ENCODE measurements at regions not wholly inside any gene's neighbourhood (a gene's known extent, or its start where the extent isn't known, plus 50 kb on each side); places are given as distances from the start of the nearest gene placed in this dataset.

- Histone ChIP-seq H3K4me3 (ENCODE audit: low read length) (no peak overlapping the region), H3K27ac (ENCODE audit: low read length) (peak overlapping the region; percentile 58), H4K20me1 (ENCODE audit: insufficient read depth, low read length) (no peaks in the 10 kb centered on the region), H3K4me2 (ENCODE audit: low read length) (no peak overlapping the region), H3K9me3 (ENCODE audit: insufficient read depth, low read length) (0 out of 2 replicates have a peak, but pooled peaks cover 4% of the 10 kb centered on the region), H3K36me3 (replicated peaks; ENCODE audit: low read depth, low read length) (peaks cover 6% of the 10 kb centered on the region), H3K4me1 (ENCODE audit: low read length) (peaks cover 49% of the 10 kb centered on the region), H3K9ac (ENCODE audit: low read length) (no peak overlapping the region), H2AFZ (ENCODE audit: low read depth, low read length) (peak overlapping the region; percentile 52; the same call in 1 of the 2 replicates), H3K79me2 (ENCODE audit: low read length) (no peaks in the 10 kb centered on the region), H3K27me3 (ENCODE audit: low read depth, low read length) (no peaks in the 10 kb centered on the region)
- TF ChIP-seq EZH2phosphoT487 (IDR thresholded peaks at IDR 0.05; ENCODE audit: low read depth) (no peak), CTCF (IDR thresholded peaks at IDR 0.05; ENCODE audit: low read depth, low read length) (no peak)
Observed at GRCh38 chrX:42944381-42944998, 166.5 kb upstream of the PPP1R2C start.

- peak overlapping the region; percentile 35 for H3K4me2 ChIP-seq (ENCODE audit: low read length)
- TF ChIP-seq CTCF (IDR thresholded peaks at IDR 0.05; ENCODE audit: low read depth, low read length) (no peak), EZH2phosphoT487 (IDR thresholded peaks at IDR 0.05; ENCODE audit: low read depth) (no peak)
- no peak overlapping the region for H3K4me3 ChIP-seq (ENCODE audit: low read length)
- H3K9me3 ChIP-seq (ENCODE audit: insufficient read depth, low read length): 0 out of 2 replicates have a peak, but pooled peaks cover 4% of the 10 kb centered on the region
- H3K79me2 ChIP-seq (ENCODE audit: low read length): no peaks in the 10 kb centered on the region
- H3K4me1 ChIP-seq (ENCODE audit: low read length): peaks cover 58% of the 10 kb centered on the region
- peak overlapping the region; percentile 29; the same call in 1 of the 2 replicates for H2AFZ ChIP-seq (ENCODE audit: low read depth, low read length)
- H4K20me1 ChIP-seq (ENCODE audit: insufficient read depth, low read length): no peaks in the 10 kb centered on the region
- peak overlapping the region; percentile 37 for H3K27ac ChIP-seq (ENCODE audit: low read length)
- H3K27me3 ChIP-seq (ENCODE audit: low read depth, low read length): no peaks in the 10 kb centered on the region
- H3K36me3 ChIP-seq (replicated peaks; ENCODE audit: low read depth, low read length): peaks cover 6% of the 10 kb centered on the region
- peak overlapping the region; percentile 8; the same call in 1 of the 2 replicates for H3K9ac ChIP-seq (ENCODE audit: low read length)
Observed at GRCh38 chrX:42946544-42947194, 168.7 kb upstream of the PPP1R2C start.

GRCh38 chrX:42948723-42949657 lies 171.0 kb upstream of the PPP1R2C start:
- TF ChIP-seq EZH2phosphoT487 (IDR thresholded peaks at IDR 0.05; ENCODE audit: low read depth) (no peak), CTCF (IDR thresholded peaks at IDR 0.05; ENCODE audit: low read depth, low read length) (no peak)
- no peaks in the 10 kb centered on the region for H3K79me2 ChIP-seq (ENCODE audit: low read length)
- H3K4me1 ChIP-seq (ENCODE audit: low read length): peaks cover 47% of the 10 kb centered on the region
- no peak overlapping the region for H3K27ac ChIP-seq (ENCODE audit: low read length)
- peaks cover 8% of the 10 kb centered on the region; the same call in 1 of the 2 replicates for H3K9me3 ChIP-seq (ENCODE audit: insufficient read depth, low read length)
- H3K4me2 ChIP-seq (ENCODE audit: low read length): no peak overlapping the region
- no peak overlapping the region for H2AFZ ChIP-seq (ENCODE audit: low read depth, low read length)
- H3K36me3 ChIP-seq (replicated peaks; ENCODE audit: low read depth, low read length): peaks cover 7% of the 10 kb centered on the region
- no peak overlapping the region for H3K4me3 ChIP-seq (ENCODE audit: low read length)
- H3K27me3 ChIP-seq (ENCODE audit: low read depth, low read length): no peaks in the 10 kb centered on the region
- H3K9ac ChIP-seq (ENCODE audit: low read length): no peak overlapping the region
- no peaks in the 10 kb centered on the region for H4K20me1 ChIP-seq (ENCODE audit: insufficient read depth, low read length)
